HuH-7 (cell line): ENCODE measurements at regions not wholly inside any gene's neighbourhood (a gene's known extent, or its start where the extent isn't known, plus 50 kb on each side); places are given as distances from the start of the nearest gene placed in this dataset.

Experiments used
- DNase-seq: peaks from one replicate; pipeline ENCODE4 v3.0.0; 2011; ENCODE audit warnings: low spot score

DNA sequence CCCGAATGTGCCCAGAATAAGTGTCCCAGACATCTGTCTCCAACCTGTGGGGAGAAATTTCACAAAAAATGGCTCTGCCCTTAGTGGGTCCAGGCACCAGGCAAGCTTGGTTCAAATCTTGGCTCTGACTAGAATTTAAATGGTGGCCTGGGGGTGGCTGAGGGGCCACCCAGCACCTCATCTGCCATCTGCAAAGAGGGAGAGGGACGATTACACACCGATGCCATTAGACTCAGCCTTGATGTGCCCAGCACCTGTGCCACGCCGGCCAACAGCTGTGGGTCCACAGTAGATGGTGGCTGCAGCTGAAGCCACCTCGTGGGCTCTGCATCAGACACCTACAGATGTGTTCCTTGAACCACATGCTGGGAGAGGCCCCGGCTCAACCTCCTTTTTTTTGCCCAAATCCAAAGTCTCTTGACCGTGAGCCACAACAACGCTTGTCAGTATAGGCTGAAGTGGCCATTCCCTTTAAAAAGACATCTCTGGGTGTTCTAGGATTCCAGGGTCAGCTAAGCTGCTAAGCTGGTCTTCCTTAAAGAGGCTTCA lies 222.0 kb upstream of the RAB6C start:
- DNase-seq, result no peak

GRCh38 chr2:129757915-129758783 lies 221.3 kb upstream of the RAB6C start:
- peak; percentile 23 for DNase-seq

DNA sequence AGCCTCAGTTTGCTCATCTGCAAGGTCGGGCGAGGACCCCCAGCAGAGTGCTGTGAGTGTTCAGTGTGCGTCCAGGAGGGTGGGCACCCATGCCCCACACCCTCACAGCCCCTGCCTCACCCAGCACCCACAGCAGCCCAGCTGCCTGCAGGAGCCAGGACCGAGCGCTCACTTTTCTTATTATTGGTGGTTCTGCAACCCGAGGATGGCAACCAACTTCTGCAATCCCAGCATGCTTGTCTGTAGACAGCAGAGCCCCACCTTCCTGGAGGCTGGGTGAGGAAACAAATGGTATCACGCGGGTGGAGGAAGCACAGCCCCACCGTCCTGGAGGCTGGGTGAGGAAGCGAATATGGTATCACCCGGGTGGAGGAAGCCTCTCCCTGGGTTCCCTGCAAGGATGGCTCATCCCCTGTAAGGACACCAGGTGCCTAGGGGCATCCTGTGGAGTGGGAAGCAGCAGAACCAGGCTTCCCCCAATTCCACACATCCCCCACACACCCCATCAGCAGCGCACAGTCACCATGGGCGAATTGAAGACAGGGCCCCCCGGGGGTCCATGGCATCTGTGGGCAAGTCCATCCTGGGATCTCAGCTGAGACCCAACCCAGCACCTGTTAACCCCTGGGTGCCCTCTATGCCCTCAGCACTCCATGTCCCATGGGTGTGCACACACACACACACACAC lies 220.5 kb upstream of the RAB6C start:
- no peak for DNase-seq

GRCh38 chr2:129759472-129760010 lies 219.9 kb upstream of the RAB6C start:
- no peak for DNase-seq

- no peak for DNase-seq
Measured at GRCh38 chr2:129760669-129761068, 218.8 kb upstream of the RAB6C start.

- no peak for DNase-seq
Measured at GRCh38 chr2:129761569-129762021, 217.9 kb upstream of the RAB6C start.

DNA sequence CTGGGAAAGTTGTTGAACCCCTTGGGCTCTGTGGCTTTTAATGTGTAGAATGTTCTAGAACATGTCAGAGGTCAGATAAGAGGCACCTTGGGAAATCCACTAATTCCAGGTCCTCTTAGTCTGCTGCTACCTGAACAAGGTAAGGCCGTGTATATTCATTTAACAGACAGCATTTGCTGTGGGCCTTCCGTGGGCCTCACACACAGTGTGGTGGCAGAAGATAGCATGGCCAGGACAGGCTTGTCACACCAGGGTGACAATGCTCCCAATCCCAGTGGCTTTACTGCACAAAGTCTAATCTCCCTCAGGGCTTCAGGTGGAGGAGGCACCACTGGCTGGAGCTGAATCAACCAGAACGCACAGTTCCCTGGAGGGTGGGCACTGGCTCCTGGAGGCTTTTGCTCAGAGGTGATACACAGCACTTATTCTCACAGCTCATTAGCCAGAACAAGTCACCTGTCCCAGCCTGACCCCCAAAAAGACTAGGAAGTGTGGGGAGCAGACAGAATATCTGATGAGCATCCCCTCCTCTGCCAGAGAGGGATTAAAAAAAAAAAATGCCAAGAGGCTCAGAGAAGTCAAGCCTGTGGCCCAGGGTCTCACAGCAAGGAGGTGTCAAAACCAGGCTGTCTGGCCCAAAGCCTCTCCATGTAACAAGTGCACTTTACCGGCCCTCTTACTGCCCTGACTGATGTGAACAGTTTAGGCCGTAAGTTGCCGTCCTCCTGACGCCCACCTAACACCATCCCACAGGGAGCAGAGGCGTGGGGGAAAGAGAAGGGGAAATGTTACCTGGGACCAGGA lies 216.9 kb upstream of the RAB6C start:
- no peak for DNase-seq

- no peak for DNase-seq
Measured at GRCh38 chr2:129763190-129763846, 216.1 kb upstream of the RAB6C start.

- no peak for DNase-seq
Measured at GRCh38 chr2:129763966-129764365, 215.5 kb upstream of the RAB6C start.

GRCh38 chr2:129764376-129765325 lies 214.8 kb upstream of the RAB6C start:
- no peak for DNase-seq

- no peak for DNase-seq
Measured at GRCh38 chr2:129765326-129765677, 214.2 kb upstream of the RAB6C start.

DNA sequence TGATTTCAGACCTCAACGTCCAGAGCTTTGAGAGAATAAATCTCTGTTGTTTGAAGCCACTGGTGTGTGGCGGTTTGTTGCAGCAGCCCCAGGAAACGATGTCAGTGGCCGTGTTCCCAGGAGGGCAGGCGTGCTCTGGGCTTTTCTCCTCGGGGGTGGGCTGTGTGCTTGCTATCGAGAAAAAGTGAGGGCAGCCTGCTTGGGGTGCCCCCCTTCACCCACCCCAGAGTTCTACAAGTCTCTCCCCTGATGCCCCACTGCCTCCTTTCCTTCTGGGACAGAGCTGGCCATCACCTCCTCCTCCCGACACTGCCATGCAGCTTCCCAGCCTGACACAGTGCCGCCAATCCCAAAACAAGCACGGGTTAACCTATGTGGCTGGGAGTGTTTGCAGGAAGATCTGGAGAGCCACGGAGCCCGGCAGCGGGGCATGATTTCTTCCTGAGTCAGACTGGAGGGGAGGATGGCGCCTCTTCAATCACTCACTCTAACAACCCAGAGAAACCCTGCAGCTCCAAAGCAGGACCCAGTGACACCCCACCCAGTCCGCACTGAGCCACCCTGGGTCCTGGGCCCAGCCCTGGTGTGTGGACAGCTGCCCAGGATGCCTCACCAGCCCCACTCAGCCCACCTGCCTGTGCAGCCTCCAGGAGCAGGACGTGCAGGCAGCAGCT lies 213.7 kb upstream of the RAB6C start:
- DNase-seq, result no peak

DNA sequence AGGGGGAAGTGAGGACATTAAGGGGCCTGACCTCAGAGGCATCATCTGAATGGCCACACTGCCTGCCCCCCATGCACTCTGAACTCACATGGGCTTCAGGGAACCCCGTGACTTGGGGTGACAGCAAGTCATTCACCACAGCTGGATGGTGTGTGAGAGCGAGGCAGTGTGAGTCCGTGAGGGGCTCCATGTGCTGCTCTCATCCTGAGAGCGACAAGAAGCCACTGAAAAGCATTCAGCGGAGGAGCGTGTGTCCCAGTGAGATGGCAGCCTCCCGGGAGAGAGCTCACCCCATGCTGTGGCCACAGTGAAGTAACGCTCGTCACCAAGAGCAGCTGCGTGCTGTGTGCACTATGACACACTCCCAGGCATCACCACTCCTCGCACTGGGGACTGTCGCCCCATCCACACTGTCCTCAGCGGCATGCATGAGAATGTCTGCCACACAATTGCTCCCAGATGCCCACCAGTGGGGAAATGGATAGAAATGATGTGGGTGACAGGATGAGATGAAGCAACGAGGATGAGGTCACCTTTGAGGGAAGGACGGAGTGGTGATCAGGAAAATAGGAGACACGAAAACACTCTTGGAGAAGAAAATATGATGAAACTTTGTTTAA lies 213.0 kb upstream of the RAB6C start:
- DNase-seq, result no peak

DNA sequence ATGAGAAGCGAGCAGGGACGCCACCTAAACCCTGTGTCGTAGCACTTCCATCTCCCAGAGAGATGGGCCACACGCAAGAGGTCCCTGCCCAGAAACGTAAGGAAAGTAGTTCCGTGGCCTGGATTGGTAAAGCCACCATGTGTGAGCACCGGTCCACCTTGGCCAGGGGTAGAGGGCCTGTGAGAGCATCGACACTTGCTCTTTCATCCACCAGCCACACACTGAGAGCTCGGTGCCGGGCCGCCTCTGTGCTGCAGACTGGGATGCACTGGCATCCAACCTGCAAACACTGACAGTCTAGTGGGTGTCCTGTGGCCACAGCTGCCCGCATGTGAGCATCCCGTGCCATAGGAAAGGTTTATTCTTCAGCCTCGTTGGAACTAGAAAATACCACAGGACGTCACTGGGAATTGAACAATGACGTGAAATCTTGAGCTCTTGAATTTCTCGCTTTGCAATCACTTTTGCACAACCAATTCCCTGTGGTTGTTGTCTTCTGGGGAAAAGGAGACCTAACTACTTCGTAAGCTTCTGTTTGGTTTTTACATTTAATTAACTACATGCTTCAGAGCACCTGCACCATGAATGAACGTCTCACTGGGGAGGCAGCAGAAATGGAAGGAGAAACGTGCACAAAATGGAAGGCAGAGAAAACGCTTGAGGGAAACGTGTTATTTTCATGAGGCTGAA lies 212.0 kb upstream of the RAB6C start:
- DNase-seq, result no peak

DNA sequence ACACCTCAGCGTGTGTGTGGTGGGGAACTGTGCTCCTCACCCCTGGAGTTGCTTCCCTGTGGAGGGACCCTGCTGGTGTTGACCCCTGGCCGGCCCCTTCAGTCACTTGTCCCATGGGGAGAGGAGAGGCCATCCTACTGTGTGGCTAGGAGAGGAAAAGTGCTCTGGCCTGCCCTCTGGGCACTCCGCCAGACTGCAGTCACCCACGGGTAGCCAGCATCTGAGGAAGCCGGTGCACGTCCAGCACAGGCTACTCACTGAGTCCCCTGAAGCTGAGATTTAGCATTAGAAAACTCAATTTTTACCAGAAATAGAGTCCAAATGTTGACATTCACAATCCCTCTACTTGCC lies 211.5 kb upstream of the RAB6C start:
- DNase-seq, result no peak

DNA sequence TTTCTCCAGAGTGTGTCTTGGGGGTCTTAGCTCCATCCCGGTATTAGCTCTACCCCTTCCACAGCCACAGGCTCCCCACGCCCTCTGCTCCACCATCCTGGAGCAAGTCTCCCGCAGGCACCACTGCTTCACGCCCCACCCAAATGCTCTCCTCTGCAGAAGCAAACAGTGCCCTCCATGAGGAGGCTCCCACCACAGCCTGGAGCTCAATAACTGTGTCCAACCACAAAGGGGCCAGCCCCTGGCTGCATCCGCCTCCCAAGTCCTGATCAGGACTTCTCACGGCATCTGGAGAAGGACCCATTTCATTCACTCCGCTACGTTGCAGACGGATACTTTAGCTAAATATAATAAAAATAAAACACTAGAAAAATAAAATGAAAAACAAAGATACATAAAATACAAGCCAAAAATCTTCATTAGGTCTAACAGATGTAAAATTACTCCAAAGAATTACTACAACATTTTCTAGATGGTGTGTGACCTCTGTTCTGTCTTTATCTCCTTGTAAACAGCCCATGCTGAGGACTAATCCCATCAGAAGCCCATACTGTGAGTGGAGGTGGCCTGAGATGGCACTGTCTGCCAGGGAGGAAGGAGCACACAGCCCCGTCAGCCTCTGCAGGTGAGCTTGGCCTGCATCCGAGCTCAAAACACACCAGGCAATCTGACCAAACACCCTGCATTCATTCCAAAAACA lies 210.8 kb upstream of the RAB6C start:
- no peak for DNase-seq

DNA sequence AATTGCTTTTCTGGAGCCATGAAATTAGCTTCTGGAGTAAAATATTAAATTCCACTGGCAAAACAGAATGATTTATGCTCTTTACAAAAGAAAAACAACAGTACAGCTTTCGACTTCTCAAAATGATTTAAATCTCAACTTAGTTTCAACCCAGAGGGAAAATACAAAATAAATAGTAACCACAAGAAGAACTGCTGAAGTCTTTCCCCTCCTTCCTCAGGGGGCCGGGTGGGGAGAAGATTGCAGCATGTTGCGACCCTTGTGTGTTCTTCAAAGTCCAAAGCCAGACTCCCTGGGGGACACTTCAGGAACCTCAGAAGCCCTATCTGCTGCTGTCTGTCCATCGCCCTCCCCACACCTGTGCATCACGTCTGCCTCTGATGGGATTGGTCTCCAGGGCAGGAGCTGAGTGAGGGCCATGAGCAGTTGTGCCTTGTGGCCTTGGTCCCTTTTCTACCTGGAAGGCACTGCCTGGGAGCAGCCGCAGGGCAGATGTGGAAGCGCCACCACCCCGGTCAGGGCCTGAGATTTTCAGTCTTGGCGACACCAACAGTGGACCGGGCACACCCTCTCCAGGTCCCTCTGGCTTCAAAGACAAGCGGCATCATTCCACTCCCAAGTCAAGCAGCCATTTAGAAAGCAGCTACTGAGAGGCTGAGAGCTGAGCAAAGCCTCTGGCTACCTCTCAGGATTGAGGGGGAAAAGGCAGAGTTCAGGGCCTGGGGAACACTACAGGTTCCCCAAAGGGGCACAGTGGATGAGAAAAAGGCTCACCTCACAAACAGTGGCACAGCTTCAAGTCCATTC lies 210.1 kb upstream of the RAB6C start:
- DNase-seq, result no peak
